ENCODE measurements at regions not wholly inside any gene's neighbourhood (a gene's known extent, or its start where the extent isn't known, plus 50 kb on each side); places are given as distances from the start of the nearest gene placed in this dataset.
"Not testable (repeated sequence)": the region's sequence is repeated elsewhere in the genome, so short reads cannot be mapped to it uniquely, and the experiment has no call there.

DNA sequence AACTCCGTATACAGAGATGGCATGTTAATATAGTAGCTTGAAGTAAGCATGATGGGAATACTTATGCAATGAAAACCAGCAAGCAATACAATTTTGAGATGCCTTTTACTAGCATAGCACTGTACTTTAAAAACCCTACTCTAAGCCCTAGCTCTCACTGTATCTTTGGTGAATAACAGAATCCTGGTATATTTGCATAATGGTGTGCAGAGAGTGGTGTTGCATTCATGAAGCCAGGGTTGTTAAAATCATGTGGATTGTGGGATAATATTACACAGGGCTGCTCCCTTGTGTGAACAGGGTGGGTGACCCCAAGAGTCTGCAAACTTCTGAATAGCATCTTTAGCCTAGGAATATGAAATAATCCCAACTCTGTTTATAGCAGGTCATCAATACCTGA lies 105.2 kb upstream of the BMP2 start:
- H3K4me3 ChIP-seq (ENCODE audit: low read depth, low read length): no peak overlapping the region
- TF ChIP-seq, protein P1, sequence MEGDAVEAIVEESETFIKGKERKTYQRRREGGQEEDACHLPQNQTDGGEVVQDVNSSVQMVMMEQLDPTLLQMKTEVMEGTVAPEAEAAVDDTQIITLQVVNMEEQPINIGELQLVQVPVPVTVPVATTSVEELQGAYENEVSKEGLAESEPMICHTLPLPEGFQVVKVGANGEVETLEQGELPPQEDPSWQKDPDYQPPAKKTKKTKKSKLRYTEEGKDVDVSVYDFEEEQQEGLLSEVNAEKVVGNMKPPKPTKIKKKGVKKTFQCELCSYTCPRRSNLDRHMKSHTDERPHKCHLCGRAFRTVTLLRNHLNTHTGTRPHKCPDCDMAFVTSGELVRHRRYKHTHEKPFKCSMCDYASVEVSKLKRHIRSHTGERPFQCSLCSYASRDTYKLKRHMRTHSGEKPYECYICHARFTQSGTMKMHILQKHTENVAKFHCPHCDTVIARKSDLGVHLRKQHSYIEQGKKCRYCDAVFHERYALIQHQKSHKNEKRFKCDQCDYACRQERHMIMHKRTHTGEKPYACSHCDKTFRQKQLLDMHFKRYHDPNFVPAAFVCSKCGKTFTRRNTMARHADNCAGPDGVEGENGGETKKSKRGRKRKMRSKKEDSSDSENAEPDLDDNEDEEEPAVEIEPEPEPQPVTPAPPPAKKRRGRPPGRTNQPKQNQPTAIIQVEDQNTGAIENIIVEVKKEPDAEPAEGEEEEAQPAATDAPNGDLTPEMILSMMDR (IDR thresholded peaks at IDR 0.05; ENCODE audit: low read depth, low read length): no peak

DNA sequence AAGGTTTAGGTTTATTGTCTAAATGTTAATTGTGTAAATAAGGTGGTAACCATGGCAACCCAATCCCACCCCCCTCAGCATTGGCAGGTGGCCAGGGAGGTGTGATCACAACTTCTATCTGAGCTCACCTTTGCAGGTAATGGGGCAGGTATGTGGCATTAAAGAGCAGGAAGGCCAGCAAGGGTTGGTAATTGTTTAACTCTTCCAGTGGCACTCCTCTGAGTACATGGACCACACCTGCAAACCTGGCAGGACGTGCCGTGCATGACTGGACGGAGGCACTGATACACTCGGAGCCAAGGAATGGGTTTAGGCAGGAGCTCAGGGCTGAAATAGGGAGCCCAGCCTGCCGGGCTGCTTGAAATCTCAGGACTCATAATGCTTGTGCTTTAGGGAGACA lies 107.0 kb upstream of the BMP2 start:
- no peak overlapping the region for H3K4me3 ChIP-seq (ENCODE audit: low read depth, low read length)
- TF ChIP-seq, protein P1 (IDR thresholded peaks at IDR 0.05; ENCODE audit: low read depth, low read length): no peak

DNA sequence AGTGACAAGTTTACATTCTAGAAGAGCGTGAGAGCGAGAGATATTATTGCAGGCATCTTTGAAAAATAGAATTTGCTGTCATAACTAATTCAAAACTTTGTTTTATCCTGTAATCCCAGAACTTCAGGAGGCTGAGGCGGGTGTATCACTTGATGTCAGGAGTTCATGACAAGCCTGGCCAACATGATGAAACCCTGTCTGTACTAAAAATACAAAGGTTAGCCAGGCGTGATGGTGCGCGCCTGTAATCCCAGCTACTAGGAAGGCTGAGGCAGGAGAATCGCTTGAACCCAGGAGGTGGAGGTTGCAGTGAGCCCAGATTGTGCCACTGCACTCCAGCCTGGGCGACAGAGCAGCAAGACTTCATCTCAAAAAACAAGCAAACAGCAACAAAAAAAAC lies 108.6 kb upstream of the BMP2 start:
- not testable (repeated sequence) for H3K4me3 ChIP-seq (ENCODE audit: low read depth, low read length)

DNA sequence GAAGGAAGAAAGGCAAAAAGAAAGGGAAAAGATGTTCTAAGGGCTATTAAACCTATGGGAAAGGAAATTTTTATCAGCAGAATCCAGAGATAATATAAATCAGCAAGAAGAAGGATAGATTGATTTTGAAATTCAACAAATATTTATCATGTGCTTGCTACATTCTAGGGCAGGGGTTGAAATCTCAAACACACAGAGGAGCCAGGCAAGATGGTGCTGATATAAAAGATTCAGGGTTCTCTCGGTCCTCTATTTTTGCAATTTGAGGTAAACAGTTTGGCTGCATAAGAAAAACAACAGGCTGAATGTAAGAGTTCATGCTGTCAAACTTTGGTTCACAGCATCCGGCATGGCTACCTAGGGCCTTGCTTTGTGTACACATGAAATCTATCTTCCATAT lies 109.6 kb upstream of the BMP2 start:
- no peak overlapping the region for H3K4me3 ChIP-seq (ENCODE audit: low read depth, low read length)
- TF ChIP-seq, protein P1 (IDR thresholded peaks at IDR 0.05; ENCODE audit: low read depth, low read length): no peak

DNA sequence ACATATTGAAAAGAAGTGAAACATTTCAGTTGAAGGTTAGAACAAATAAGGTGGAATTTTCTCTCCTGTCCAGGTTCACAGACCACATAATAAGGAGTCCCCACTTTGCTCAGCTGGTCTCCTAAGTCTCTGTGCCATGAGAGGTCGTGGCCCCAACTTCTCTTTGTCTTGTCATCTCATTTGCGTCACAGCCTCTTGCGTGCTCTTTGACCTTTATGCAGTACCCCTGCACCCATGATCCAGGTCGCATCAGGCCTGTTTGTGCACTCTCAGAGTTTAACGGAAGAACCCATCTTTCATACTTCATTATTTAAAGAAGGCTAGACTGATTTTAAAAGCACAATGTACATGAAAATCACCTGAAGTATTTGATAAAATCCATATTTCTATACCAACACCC lies 110.4 kb upstream of the BMP2 start:
- no peak overlapping the region for H3K4me3 ChIP-seq (ENCODE audit: low read depth, low read length)
- TF ChIP-seq, protein P1 (IDR thresholded peaks at IDR 0.05; ENCODE audit: low read depth, low read length): no peak

DNA sequence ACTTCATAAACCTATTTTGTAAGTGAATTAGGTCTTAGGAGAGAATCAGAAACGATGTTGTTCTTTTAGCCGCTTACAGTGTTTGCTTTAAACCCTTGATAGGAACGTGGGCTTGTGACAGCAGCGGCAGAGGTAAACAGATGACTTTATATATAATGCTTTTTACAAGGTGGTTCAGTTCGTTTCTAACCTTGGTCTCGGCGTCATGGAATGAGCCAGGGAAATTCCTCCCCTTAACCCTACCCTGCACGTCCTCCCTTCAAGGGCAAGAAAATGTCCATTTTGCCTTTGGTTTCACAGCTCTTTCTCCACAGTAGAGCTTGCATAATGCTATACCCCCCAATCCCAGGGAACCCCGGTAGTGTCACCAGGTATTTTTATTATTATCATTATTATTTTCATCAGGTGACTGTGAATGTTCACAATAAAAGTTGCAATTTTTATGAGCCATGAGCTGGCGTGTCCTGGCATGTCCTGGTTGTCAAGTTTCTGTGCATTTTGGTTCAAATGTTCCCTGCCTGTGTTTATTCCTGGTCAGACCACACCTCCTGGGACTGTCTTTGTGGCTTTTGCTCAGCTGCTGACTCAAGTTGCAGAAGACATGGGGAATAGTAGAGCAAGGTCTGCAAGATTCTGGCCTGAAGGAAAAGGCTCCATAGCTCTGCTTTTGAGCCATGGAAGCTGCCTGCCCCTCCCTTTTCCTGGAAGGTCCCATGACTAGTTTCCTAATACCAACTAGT lies 112.8 kb upstream of the BMP2 start:
- TF ChIP-seq, protein P1 (IDR thresholded peaks at IDR 0.05; ENCODE audit: low read depth, low read length): no peak
- no peak overlapping the region for H3K4me3 ChIP-seq (ENCODE audit: low read depth, low read length)

DNA sequence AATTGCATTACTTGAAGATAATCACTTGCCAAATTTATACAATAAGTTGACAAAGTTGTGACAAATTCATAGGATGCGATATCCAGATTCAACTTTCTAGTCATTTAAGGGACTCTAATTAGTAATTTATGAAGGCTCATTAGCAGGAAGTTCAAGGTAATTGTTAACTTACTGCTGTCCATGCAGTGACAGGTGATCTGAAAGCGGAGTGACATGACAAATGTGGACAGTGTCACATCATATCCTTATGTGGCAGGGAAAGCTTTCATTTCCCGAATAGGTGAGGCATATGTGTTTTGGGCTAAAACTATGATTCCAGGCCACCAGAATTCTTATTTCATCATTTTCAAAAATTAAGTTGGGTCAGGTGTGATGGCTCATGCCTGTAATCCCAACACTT lies 115.9 kb upstream of the BMP2 start:
- TF ChIP-seq, protein P1 (IDR thresholded peaks at IDR 0.05; ENCODE audit: low read depth, low read length): no peak
- no peak overlapping the region for H3K4me3 ChIP-seq (ENCODE audit: low read depth, low read length)

DNA sequence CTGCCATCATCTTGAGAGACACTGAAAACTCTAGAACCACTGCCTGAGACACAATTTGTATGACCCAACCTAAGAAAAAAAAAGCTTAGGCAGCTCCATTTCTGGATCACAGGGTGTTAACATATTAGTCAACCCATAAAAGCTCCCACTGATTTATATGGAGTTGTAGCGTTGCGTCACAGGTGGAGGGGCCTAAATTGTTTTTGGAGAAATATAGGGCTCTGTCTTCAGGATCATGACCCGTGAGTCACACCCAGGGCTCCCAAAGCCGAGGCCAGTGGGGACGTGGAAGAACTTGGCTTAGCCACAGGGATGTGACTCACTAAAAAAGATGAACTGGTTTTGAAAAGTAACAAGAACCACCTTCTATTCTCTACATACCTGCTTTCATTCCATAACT lies 116.5 kb upstream of the BMP2 start:
- TF ChIP-seq, protein P1 (IDR thresholded peaks at IDR 0.05; ENCODE audit: low read depth, low read length): no peak
- no peak overlapping the region for H3K4me3 ChIP-seq (ENCODE audit: low read depth, low read length)

All from WI38 (cell line).